H1 (cell line): ENCODE measurements at regions not wholly inside any gene's neighbourhood (a gene's known extent, or its start where the extent isn't known, plus 50 kb on each side); places are given as distances from the start of the nearest gene placed in this dataset.

ENCODE experiments used
- ATF3 ChIP-seq: IDR thresholded peaks from 2 replicates; pipeline ENCODE4 v1.6.1; 2011; ENCODE audit warnings: low read depth, mild to moderate bottlenecking, low read length; ENCODE audit not compliant: insufficient read depth
- EGR1 ChIP-seq: IDR thresholded peaks from 2 replicates; pipeline ENCODE4 v1.6.1; 2011; ENCODE audit warnings: low read depth, low read length, borderline replicate concordance
- KDM1A ChIP-seq: fragments of 200-600, 300-600 bp; sonication (generic); IDR thresholded peaks from 2 replicates; pipeline ENCODE4 v1.7.1; 2016; ENCODE audit warnings: mild to moderate bottlenecking, low read length, borderline replicate concordance

DNA sequence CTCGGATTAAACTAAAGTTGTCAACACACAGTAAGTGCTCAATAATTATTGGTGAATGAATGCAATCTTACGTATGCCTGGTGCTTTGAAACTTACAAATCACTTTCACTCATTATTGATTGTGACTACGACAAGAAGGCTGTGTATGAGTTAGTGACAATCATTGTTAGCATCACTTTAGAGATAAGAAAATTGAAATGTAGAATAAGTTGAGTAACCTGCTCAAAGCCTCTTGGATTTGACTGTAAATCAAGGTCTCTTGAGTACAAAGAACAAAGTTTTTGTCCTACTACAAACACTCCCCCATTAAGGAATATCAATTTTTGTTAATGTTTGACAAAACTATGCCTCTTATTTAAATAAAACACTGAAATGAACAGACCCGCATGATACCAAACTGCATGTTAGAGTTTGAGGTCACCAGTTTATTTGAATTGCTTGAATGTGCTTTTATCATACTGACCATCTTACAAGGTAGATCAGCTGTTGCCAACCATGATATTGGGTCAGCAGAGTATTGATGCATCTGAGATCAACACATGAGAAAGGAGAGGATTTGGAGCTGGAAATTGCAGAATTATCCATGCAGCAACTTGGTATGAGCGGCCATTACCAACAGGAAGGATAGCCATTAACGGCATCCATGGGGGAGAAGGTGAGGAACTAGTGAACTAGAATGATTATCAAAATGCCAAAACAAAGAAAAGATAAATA, 142.1 kb downstream of the IRS1 start (continued):
- TF ChIP-seq KDM1A (no peak), EGR1 (no peak), ATF3 (no peak)
- TF ChIP-seq, all 59 proteins: peak for 0
